GM21723 (cell line): ENCODE measurements at regions not wholly inside any gene's neighbourhood (a gene's known extent, or its start where the extent isn't known, plus 50 kb on each side); places are given as distances from the start of the nearest gene placed in this dataset.
"Not testable (repeated sequence)": the region's sequence is repeated elsewhere in the genome, so short reads cannot be mapped to it uniquely, and the experiment has no call there.

Experiments
- ATAC-seq: cut with Tn5 transposase; IDR thresholded peaks from one replicate; pipeline ENCODE4 v1.9.1; 2021; ENCODE audit warnings: mild to moderate bottlenecking, moderate library complexity; ENCODE audit not compliant: unreplicated experiment

GRCh38 chr3:191644291-191644690 is 183.3 kb downstream of the PYDC2 start:
- no peak for ATAC-seq

GRCh38 chr3:191646242-191646641 is 185.3 kb downstream of the PYDC2 start:
- no peak for ATAC-seq

GRCh38 chr3:191648787-191649186 is 187.8 kb downstream of the PYDC2 start:
- ATAC-seq: no peak

- ATAC-seq: no peak
These were observed 188.7 kb downstream of the PYDC2 start for GRCh38 chr3:191649626-191650025.

GRCh38 chr3:191658781-191659419 is 197.9 kb downstream of the PYDC2 start:
- ATAC-seq: not testable (repeated sequence)

GRCh38 chr3:191662150-191662549 is 201.2 kb downstream of the PYDC2 start:
- not testable (repeated sequence) for ATAC-seq

GRCh38 chr3:191680989-191681597 is 220.1 kb downstream of the PYDC2 start:
- no peak for ATAC-seq

GRCh38 chr3:191682961-191683360 is 222.0 kb downstream of the PYDC2 start:
- ATAC-seq: no peak

- no peak for ATAC-seq
These were observed 225.7 kb downstream of the PYDC2 start for GRCh38 chr3:191686626-191687025.

- ATAC-seq: no peak
These were observed 227.9 kb downstream of the PYDC2 start for GRCh38 chr3:191688756-191689433.

- ATAC-seq: not testable (repeated sequence)
These were observed 230.2 kb downstream of the PYDC2 start for GRCh38 chr3:191691184-191691583.

GRCh38 chr3:191695131-191695814 is 234.3 kb downstream of the PYDC2 start:
- ATAC-seq: no peak

- no peak for ATAC-seq
These were observed 234.8 kb downstream of the PYDC2 start for GRCh38 chr3:191695815-191696153.

GRCh38 chr3:191696348-191696747 is 235.4 kb downstream of the PYDC2 start:
- ATAC-seq: no peak

GRCh38 chr3:191699546-191699945 is 238.6 kb downstream of the PYDC2 start:
- ATAC-seq: no peak

GRCh38 chr3:191702121-191702520 is 241.2 kb downstream of the PYDC2 start:
- ATAC-seq: no peak

- no peak for ATAC-seq
These were observed 246.9 kb downstream of the PYDC2 start for GRCh38 chr3:191707817-191708216.

- ATAC-seq: no peak
These were observed 254.6 kb downstream of the PYDC2 start for GRCh38 chr3:191715585-191715984.

- ATAC-seq: no peak
These were observed 260.5 kb downstream of the PYDC2 start for GRCh38 chr3:191721390-191721861.

- ATAC-seq: no peak
These were observed 261.0 kb downstream of the PYDC2 start for GRCh38 chr3:191721990-191722389.

- ATAC-seq: no peak
These were observed 266.4 kb downstream of the PYDC2 start for GRCh38 chr3:191727338-191727737.

GRCh38 chr3:191728186-191728585 is 267.2 kb downstream of the PYDC2 start:
- ATAC-seq: no peak
